GM21528 (cell line): ENCODE measurements at regions not wholly inside any gene's neighbourhood (a gene's known extent, or its start where the extent isn't known, plus 50 kb on each side); places are given as distances from the start of the nearest gene placed in this dataset.
"Not testable (repeated sequence)": the region's sequence is repeated elsewhere in the genome, so short reads cannot be mapped to it uniquely, and the experiment has no call there.

ENCODE experiments used
- ATAC-seq: cut with Tn5 transposase; IDR thresholded peaks from one replicate; pipeline ENCODE4 v1.9.1; 2021; ENCODE audit warnings: mild to moderate bottlenecking, moderate library complexity; ENCODE audit not compliant: unreplicated experiment, low FRiP score

- ATAC-seq: no peak
Observed at GRCh38 chr5:74501674-74502478, 138.7 kb downstream of the ENC1 start.

GRCh38 chr5:74500110-74500917 lies 140.2 kb downstream of the ENC1 start:
- ATAC-seq: no peak

DNA sequence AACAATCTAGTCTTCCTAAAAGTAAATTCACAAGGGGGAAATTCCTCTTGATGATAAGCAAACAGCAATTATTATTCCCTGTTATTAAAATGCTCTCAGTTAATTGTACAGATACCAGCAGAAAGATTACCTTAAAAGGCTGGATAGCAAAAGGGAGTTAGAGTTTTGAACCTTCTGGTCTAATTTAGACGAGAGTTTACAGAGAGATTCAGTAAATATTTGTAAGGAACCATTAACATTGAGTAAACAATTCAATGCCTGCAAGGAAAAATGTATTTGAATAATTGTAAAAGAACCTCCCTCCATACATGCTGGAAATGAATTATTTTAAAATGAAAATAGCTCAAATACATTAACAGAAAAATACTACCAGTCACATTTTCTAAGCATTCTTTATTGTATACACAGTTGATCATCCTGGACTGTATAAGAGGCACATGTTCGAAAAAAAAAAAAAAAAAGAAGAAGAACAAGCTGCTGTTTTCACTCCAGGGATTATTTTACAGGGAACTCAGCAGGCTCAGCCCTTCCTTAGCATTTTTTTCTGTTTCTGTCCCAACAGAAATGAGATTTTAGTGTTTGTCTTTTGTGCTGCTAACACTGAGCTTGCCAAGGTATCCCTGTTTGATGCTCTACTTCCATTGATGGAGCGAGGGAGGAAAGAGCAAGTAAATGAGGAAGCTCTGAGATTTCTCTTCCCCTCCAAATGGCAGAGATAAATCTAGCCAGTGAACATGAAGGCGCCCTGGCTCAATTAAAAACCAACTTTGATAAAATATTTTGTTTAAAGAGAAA lies 141.1 kb downstream of the ENC1 start:
- no peak for ATAC-seq

DNA sequence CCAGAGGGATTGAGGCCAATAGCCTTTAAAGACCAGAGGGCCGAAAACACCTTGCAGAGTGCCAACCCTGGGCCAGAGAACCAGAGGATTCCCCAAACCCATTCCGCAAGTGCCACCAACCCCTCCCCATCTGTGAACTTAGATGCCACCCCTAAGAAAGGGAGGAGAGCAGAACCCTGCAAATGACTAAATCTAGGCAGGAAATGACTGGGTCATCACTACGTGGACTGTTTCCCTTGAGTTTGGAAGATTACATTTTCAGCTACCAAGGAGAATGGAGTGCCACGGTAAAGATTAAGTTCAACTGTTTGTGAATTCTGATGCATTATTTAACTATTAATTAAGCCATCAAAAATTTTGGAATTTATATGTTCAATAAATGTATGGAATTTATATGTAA lies 142.8 kb downstream of the ENC1 start:
- ATAC-seq: no peak

GRCh38 chr5:74493411-74493810 lies 147.1 kb downstream of the ENC1 start:
- no peak for ATAC-seq

GRCh38 chr5:74492230-74492629 lies 148.3 kb downstream of the ENC1 start:
- no peak for ATAC-seq

DNA sequence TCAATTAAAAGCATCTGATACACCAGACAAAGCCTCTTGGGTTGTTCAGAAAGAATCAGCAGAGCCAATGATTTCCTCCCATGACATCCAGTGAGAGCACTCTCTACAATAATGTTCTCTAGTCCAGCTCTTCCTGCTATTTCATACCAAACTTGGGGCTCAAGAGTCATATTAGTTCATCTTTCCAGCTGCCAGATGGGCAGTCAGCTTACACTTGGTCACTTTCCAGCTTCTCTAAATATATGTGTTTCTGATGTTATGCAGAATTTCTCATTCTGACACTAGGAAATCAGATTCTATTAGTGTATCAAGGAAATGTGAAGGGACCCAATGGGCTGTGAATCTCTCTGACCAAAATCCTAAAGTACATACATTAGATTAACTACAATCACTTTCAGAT lies 148.9 kb downstream of the ENC1 start:
- ATAC-seq: no peak

- ATAC-seq: peak; percentile 97
Observed at GRCh38 chr5:74490814-74491213, 149.7 kb downstream of the ENC1 start.

GRCh38 chr5:74482990-74483389 lies 157.5 kb downstream of the ENC1 start:
- ATAC-seq: no peak

- ATAC-seq: no peak
Observed at GRCh38 chr5:74482523-74482922, 158.0 kb downstream of the ENC1 start.

- not testable (repeated sequence) for ATAC-seq
Observed at GRCh38 chr5:74481357-74481756, 159.2 kb downstream of the ENC1 start.

DNA sequence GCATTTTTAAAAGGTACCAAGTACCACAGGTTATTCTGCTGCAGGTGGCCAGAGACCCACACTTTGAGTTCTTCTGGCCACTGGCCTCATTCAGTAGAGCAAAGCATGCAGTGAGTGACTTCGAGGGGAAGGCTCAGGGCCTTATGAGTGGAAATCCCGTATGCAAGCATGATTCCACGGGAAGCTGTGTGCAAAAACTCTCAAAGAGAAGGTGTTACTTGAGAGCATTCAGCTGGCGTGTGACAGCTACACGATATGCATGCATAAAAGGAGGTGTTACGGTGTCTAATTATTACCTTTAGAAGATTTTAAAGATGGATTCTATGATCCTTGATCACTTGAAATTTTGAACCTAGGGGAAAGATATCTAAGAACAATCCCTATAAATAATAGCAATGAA lies 160.3 kb downstream of the ENC1 start:
- ATAC-seq: no peak

DNA sequence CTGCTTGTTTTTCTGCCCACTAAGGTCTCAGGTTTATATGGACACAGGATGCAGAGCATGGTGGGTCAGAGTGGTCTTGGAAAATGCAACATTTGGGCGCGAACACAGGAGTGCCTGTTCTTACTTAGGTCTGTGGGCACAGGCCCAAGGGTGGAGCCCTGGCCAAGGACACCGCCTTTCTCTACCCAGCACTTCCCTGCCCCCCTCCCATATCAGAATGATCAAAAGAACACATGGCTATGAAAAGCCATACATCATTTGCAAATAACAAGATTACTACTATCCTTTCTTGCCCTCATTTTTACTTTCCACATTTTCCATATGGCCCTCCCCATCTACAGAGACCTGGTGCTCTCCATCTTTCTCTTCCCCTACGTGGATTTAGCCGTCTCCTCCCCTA lies 162.2 kb downstream of the ENC1 start:
- ATAC-seq: no peak

- ATAC-seq: no peak
Observed at GRCh38 chr5:74477761-74478160, 162.8 kb downstream of the ENC1 start.

GRCh38 chr5:74476819-74477453 lies 163.6 kb downstream of the ENC1 start:
- no peak for ATAC-seq

- ATAC-seq: no peak
Observed at GRCh38 chr5:74476046-74476818, 164.3 kb downstream of the ENC1 start.

- ATAC-seq: no peak
Observed at GRCh38 chr5:74471875-74472274, 168.7 kb downstream of the ENC1 start.

DNA sequence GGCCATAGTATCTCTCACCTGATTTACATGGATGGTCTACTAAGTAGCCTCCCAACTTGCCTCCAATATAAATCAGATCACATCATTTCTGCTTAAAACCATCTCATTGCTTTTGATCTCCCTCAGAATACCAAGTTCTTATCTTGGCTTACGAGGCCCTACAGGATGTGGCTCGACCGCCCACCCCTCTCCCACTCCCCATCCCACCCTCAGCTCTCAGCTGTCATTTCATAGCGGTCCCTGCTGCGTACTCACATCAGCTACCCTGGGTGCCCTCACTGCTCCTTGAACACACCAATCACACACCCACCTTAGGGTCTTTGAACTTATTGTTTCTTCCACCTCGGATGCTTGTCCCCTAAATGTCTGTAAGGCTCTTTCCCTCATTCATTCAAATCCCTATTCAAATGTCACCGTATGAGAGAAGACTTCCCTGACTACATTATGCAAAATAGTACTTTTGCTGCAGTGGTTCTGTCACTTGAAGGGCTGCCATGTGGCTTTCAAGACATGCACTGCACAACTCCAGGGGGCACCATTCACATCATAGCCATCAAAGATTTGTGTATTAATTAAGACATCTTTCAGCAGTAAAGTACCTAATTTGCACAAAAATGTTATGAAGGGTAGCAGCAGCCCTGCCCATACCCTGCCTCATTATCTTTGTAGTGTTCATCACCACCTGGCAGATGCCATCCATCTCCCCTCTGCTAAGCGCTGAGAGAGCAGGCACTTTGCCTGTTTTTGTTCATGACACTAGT lies 171.1 kb downstream of the ENC1 start:
- ATAC-seq: no peak

DNA sequence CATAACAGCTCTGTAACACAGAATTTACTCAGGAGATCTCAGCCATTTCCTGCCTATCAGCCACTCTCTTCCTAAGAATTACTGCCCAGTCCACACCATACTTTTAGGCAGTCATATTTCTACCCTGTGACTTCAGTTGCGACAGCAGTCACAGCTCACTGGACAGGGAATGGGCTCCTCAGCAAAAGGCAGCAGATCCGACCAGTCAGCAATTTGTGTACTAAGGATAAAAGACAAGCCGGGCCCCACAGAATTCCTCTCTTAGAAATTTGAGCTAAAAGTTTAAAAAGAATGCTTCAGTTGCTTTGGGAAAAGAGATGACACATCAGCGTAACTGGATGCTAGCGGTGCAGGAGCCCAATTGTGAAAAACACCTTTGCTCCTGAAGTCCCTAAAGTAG lies 172.1 kb downstream of the ENC1 start:
- no peak for ATAC-seq
